Osteocyte (in vitro differentiated cells): ENCODE measurements at regions not wholly inside any gene's neighbourhood (a gene's known extent, or its start where the extent isn't known, plus 50 kb on each side); places are given as distances from the start of the nearest gene placed in this dataset.

Source experiments
- DNase-seq: peaks from one replicate; pipeline ENCODE4 v3.0.0; 2021; ENCODE audit warnings: mixed read lengths; ENCODE audit not compliant: unreplicated experiment; ENCODE audit errors: extremely low spot score
- H3K27ac Mint-ChIP-seq: one replicate; pipeline ENCODE4 v1.8.0; 2021; ENCODE audit warnings: mild to moderate bottlenecking, mixed read lengths; ENCODE audit not compliant: unreplicated experiment
- H3K27me3 Mint-ChIP-seq: one replicate; pipeline ENCODE4 v1.8.0; 2021; ENCODE audit warnings: mixed read lengths; ENCODE audit not compliant: unreplicated experiment
- H3K36me3 Mint-ChIP-seq: one replicate; pipeline ENCODE4 v1.8.0; 2021; ENCODE audit warnings: mixed read lengths; ENCODE audit not compliant: unreplicated experiment
- H3K4me1 Mint-ChIP-seq: one replicate; pipeline ENCODE4 v1.8.0; 2021; ENCODE audit warnings: mixed read lengths; ENCODE audit not compliant: unreplicated experiment
- H3K4me3 Mint-ChIP-seq: one replicate; pipeline ENCODE4 v1.8.0; 2021; ENCODE audit warnings: mild to moderate bottlenecking, moderate library complexity, mixed read lengths; ENCODE audit not compliant: unreplicated experiment
- H3K9me3 Mint-ChIP-seq: one replicate; pipeline ENCODE4 v1.8.0; 2021; ENCODE audit warnings: mixed read lengths; ENCODE audit not compliant: unreplicated experiment
- CTCF ChIP-seq: fragments of 200-600 bp; sonication (generic); IDR thresholded peaks from 2 replicates; pipeline ENCODE4 v1.5.0; 2021; ENCODE audit warnings: antibody characterized with exemption, mild to moderate bottlenecking, moderate library complexity

GRCh38 chr5:57559110-57559635 lies 76.6 kb upstream of the ACTBL2 start:
- no peaks in the 10 kb centered on the region for H3K36me3 Mint-ChIP-seq

GRCh38 chr5:57552033-57552432 lies 69.4 kb upstream of the ACTBL2 start:
- no peaks in the 10 kb centered on the region for H3K36me3 Mint-ChIP-seq
- H3K27ac Mint-ChIP-seq = no peak overlapping the region
- no peak for TF ChIP-seq CTCF
- H3K4me1 Mint-ChIP-seq = no peaks in the 10 kb centered on the region
- no peak for DNase-seq
- H3K27me3 Mint-ChIP-seq = peaks cover 15% of the 10 kb centered on the region
- no peak overlapping the region for H3K4me3 Mint-ChIP-seq
- peaks cover 7% of the 10 kb centered on the region for H3K9me3 Mint-ChIP-seq

More at GRCh38 chr5:57559110-57559635, 76.6 kb upstream of the ACTBL2 start:
- TF ChIP-seq CTCF = no peak
- DNase-seq = no peak
- H3K9me3 Mint-ChIP-seq = no peaks in the 10 kb centered on the region
- H3K4me1 Mint-ChIP-seq = no peaks in the 10 kb centered on the region
- H3K4me3 Mint-ChIP-seq = no peak overlapping the region
- H3K27me3 Mint-ChIP-seq = peaks cover 29% of the 10 kb centered on the region
- no peak overlapping the region for H3K27ac Mint-ChIP-seq

GRCh38 chr5:57551251-57551650 lies 68.6 kb upstream of the ACTBL2 start:
- peaks cover 7% of the 10 kb centered on the region for H3K9me3 Mint-ChIP-seq
- DNase-seq = no peak

GRCh38 chr5:57550132-57550531 lies 67.5 kb upstream of the ACTBL2 start:
- no peak overlapping the region for H3K27ac Mint-ChIP-seq
- H3K9me3 Mint-ChIP-seq = peaks cover 7% of the 10 kb centered on the region
- no peaks in the 10 kb centered on the region for H3K4me1 Mint-ChIP-seq
- TF ChIP-seq CTCF = no peak
- no peak for DNase-seq
- H3K27me3 Mint-ChIP-seq = peaks cover 20% of the 10 kb centered on the region
- no peaks in the 10 kb centered on the region for H3K36me3 Mint-ChIP-seq
- H3K4me3 Mint-ChIP-seq = no peak overlapping the region

More at GRCh38 chr5:57551251-57551650, 68.6 kb upstream of the ACTBL2 start:
- Mint-ChIP-seq H3K4me3 (no peak overlapping the region), H3K27ac (no peak overlapping the region), H3K27me3 (peaks cover 17% of the 10 kb centered on the region), H3K4me1 (no peaks in the 10 kb centered on the region), H3K36me3 (no peaks in the 10 kb centered on the region)
- TF ChIP-seq CTCF = no peak

GRCh38 chr5:57549566-57549965 lies 67.0 kb upstream of the ACTBL2 start:
- Mint-ChIP-seq H3K27ac (no peak overlapping the region), H3K36me3 (no peaks in the 10 kb centered on the region), H3K27me3 (peaks cover 25% of the 10 kb centered on the region), H3K4me3 (no peak overlapping the region), H3K4me1 (no peaks in the 10 kb centered on the region), H3K9me3 (peaks cover 7% of the 10 kb centered on the region)
- DNase-seq = no peak
- TF ChIP-seq CTCF = no peak
